ENCODE measurements at regions not wholly inside any gene's neighbourhood (a gene's known extent, or its start where the extent isn't known, plus 50 kb on each side); places are given as distances from the start of the nearest gene placed in this dataset.

GRCh38 chr22:49201046-49201970 lies 626.4 kb downstream of the BRD1 start (continued):
- no peak for TF ChIP-seq BHLHE40 (IDR thresholded peaks at IDR 0.05; ENCODE audit: low read depth, low read length)

- ATAC-seq (ENCODE audit: low read depth) (no peak), DNase-seq (no peak)
- BruUV-seq (replicated peaks) = no TSS peak
- Histone ChIP-seq H2BK120ac (ENCODE audit: low read depth, low read length) (no peak overlapping the region), H3K14ac (replicated peaks; ENCODE audit: low read depth, low read length) (no peak overlapping the region), H3K4ac (ENCODE audit: low read depth, low read length) (no peak overlapping the region), H3K4me2 (ENCODE audit: low read depth, low read length) (no peak overlapping the region), H3K4me3 (ENCODE audit: insufficient read depth, low read depth, low read length) (no peak overlapping the region), H4K91ac (ENCODE audit: insufficient read depth, low read depth, low read length) (no peak overlapping the region), H3K9me1 (ENCODE audit: insufficient read depth, low read length) (no peaks in the 10 kb centered on the region), H3K23ac (ENCODE audit: low read depth, low read length) (no peak overlapping the region), H3K9ac (ENCODE audit: low read depth, low read length) (no peak overlapping the region), H3K36me3 (ENCODE audit: control insufficient read depth, insufficient read depth, low read length) (no peaks in the 10 kb centered on the region), H4K5ac (ENCODE audit: low read depth, low read length) (no peak overlapping the region), H2AK9ac (replicated peaks; ENCODE audit: low read depth, low read length, poor library complexity) (no peak overlapping the region), H2BK15ac (ENCODE audit: low read depth, low read length) (no peak overlapping the region), H2AFZ (replicated peaks; ENCODE audit: low read length, poor library complexity) (no peak overlapping the region), H4K20me1 (ENCODE audit: insufficient read depth, low read length) (no peaks in the 10 kb centered on the region), H3K18ac (ENCODE audit: low read depth, low read length) (no peak overlapping the region), H4K8ac (ENCODE audit: low read depth in 2 of 2, low read length in 2 of 2) (no peak overlapping the region), H3K27ac (ENCODE audit: insufficient read depth, low read length) (no peak overlapping the region), H3K9me3 (ENCODE audit: control insufficient read depth, insufficient read depth, low read length) (peaks cover 65% of the 10 kb centered on the region), H2BK5ac (ENCODE audit: low read depth, low read length, poor library complexity, severe bottlenecking) (no peak overlapping the region), H3K56ac (ENCODE audit: extremely low read depth, insufficient read depth, low read length) (no peak overlapping the region), H3K4me1 (ENCODE audit: control insufficient read depth, insufficient read depth, low read length) (no peaks in the 10 kb centered on the region), H3K27me3 (ENCODE audit: control insufficient read depth, insufficient read depth, low read length) (no peaks in the 10 kb centered on the region), H2AK5ac (ENCODE audit: low read depth, low read length) (no peak overlapping the region), H3K79me1 (ENCODE audit: low read depth in 1 of 2, low read length in 2 of 2) (no peaks in the 10 kb centered on the region), H2BK20ac (ENCODE audit: low read depth, low read length) (no peak overlapping the region)
- 60% methylated on average over 2 of the region's 5 CpGs; no CpG with 5 or more reads in 1 of the 2 experiments for WGBS, 2 experiments (ENCODE audit: extremely low coverage in 2 of 2, insufficient read length in 1 of 2)
- dilution Hi-C loops (cut with HindIII; ENCODE audit: low sequenced_read_pairs, unreplicated experiment) (no loop called here), intact Hi-C loops (cut with micrococcal nuclease) (no loop called here), in situ Hi-C loops (cut with MboI; ENCODE audit: low sequenced_read_pairs) (no loop called here)
- ChIA-PET POLR2A (ENCODE audit: unreplicated experiment) (no interaction called here), CTCF (no interaction called here)
- TF ChIP-seq SMC3 (IDR thresholded peaks at IDR 0.05; ENCODE audit: low read depth, low read length) (no peak), RFX5 (IDR thresholded peaks at IDR 0.05; ENCODE audit: low read depth, low read length) (no peak), CHD1 (IDR thresholded peaks at IDR 0.05; ENCODE audit: low read depth, low read length) (no peak), RAD21 (IDR thresholded peaks at IDR 0.05; ENCODE audit: low read length) (no peak), BHLHE40 (IDR thresholded peaks at IDR 0.05; ENCODE audit: low read depth, low read length) (no peak), FOS (IDR thresholded peaks at IDR 0.05; ENCODE audit: low read depth, low read length) (no peak), ELK1 (IDR thresholded peaks at IDR 0.05; ENCODE audit: borderline replicate concordance, low read depth, low read length) (no peak), MXI1 (IDR thresholded peaks at IDR 0.05; ENCODE audit: borderline replicate concordance, low read depth, low read length) (no peak), CEBPB (IDR thresholded peaks at IDR 0.05; ENCODE audit: low read depth, low read length) (no peak), POLR2A (IDR thresholded peaks at IDR 0.05; ENCODE audit: low read depth, low read length) (no peak), MAFK (IDR thresholded peaks at IDR 0.05; ENCODE audit: low read depth, low read length) (no peak), MAZ (IDR thresholded peaks at IDR 0.05; ENCODE audit: borderline replicate concordance, low read depth, low read length) (no peak), USF2 (IDR thresholded peaks at IDR 0.05; ENCODE audit: low read depth, low read length) (no peak)
Measured at GRCh38 chr22:49199224-49199623, 628.4 kb downstream of the BRD1 start.

Data from IMR-90 (cell line).